DMS114 treated with DMSO at 0.1 percent for 48 hours (cell line): ENCODE measurements at regions not wholly inside any gene's neighbourhood (a gene's known extent, or its start where the extent isn't known, plus 50 kb on each side); places are given as distances from the start of the nearest gene placed in this dataset.
"Not testable (repeated sequence)": the region's sequence is repeated elsewhere in the genome, so short reads cannot be mapped to it uniquely, and the experiment has no call there.

Experiments
- DNase-seq: peaks from one replicate; lab custom pipeline; 2025; ENCODE audit not compliant: unreplicated experiment; lab: John Stamatoyannopoulos, UW

- DNase-seq, result not testable (repeated sequence)
Observed at GRCh38 chr3:89747541-89748278, 640.3 kb downstream of the EPHA3 start.

DNA sequence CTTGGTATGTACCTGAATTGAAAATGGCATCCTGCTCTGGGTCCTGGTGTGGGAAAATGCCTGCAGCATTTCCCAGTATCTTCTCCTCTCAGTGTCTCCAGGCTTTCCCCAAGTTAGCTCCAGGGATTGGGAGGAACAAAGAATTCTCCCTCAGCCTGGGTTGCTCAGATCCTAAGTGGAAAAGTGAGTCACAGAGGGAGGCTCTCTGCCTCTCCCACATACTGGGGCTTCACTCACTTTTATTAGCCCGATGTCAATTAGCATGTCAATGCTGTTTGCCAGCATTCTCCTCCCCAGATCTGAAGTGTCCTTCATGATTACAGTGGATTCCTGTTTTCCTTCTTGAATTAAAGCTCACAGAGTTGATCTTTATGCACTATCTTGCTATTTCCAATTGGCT lies 655.0 kb downstream of the EPHA3 start:
- DNase-seq, result no peak

DNA sequence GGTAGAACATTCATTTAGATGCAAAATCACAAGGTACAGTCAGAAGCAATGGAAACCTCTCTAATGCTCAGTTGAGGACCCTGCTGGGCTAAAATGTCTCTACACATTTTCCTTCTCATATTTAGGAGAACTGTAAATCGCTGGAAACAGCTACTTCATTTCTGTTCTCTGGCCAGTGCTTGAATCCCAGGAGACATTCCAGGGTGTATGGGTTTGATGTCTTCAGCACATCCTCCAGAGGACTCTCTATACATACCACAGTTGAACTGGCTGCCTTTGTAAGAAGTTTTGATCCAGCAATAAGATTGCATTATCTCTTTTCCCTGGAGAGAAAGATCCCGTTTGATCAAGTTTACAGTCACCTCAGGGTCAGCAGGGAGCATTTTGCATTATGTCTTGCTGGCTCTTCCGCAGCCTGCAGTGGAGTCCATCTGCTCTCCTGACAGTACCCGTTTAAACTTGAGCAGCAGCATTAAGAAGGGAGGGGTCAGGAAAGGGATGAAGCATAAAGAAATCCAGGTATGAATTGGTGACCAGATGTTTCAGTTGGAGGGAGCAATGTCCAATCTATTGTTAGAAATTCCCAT lies 676.0 kb downstream of the EPHA3 start:
- DNase-seq, result no peak

DNA sequence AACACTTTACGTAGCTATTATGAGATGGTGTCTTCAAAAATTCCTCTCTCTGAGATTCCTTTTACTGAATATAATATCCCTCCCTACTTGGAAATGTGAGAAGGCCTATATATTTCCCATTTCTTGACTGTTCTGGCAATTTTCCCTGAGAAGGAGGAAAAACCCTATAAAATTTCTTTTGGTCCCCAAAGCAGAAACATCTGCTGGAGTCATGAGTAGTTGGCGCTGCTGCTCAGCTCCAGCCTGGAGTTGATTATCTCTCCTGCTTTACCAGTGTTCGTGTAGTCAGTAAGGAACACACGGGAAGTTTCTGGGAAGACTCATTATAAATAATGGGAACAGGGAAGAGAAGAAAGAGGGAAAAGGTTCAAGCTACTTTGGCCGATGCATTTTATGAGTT lies 680.1 kb downstream of the EPHA3 start:
- no peak for DNase-seq

- DNase-seq, result no peak
Observed at GRCh38 chr3:89787979-89788378, 680.6 kb downstream of the EPHA3 start.

- no peak for DNase-seq
Observed at GRCh38 chr3:89795506-89795905, 688.1 kb downstream of the EPHA3 start.

GRCh38 chr3:89802881-89803280 lies 695.5 kb downstream of the EPHA3 start:
- DNase-seq, result no peak

- no peak for DNase-seq
Observed at GRCh38 chr3:89803711-89804110, 696.3 kb downstream of the EPHA3 start.

GRCh38 chr3:89806166-89806565 lies 698.7 kb downstream of the EPHA3 start:
- DNase-seq, result no peak

DNA sequence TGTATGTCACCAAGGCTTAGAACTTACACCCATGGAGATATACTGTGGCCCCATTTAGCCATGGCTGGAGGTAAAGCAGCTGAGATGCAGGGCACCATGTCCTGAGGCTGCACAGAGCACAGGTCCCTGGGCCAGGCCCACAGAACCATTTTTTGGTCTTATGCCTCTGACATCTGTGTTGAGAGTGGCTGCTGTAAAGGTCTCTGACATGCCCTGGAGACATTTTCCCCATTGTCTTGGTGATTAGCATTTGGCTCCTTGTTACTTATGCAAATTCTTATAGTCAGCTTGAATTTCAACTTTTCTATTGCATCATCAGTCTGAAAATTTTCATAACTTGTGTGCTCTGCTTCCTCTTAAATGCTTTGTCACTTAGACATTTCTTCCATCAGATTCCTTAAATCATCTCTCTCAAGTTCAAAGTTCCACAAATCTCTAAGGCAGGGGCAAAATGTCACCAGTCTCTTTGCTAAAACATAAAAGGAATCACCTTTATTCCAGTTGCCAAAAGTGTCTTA lies 701.3 kb downstream of the EPHA3 start:
- no peak for DNase-seq

- DNase-seq, result no peak
Observed at GRCh38 chr3:89813500-89813899, 706.1 kb downstream of the EPHA3 start.

DNA sequence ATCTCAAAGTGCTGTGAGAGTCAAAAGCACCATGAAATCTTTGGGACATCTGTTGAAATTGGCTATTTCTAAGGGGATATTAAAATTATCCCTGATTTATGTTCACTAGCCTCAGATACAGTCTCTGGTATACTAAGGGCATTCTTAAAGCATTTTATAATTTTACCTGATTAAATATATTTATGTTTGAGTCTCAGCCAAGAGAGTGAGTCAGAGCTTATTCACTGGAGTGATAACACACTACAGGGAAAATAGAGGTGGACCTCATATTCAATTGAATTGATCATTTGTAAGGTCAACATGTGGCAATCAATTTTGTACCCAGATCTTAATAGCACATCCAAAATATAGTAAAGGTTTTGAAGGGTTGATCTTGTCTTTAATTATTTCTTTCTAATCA lies 733.6 kb downstream of the EPHA3 start:
- no peak for DNase-seq

- no peak for DNase-seq
Observed at GRCh38 chr3:89845053-89845452, 737.6 kb downstream of the EPHA3 start.

- no peak for DNase-seq
Observed at GRCh38 chr3:89847955-89848354, 740.5 kb downstream of the EPHA3 start.

GRCh38 chr3:89851974-89852621 lies 744.7 kb downstream of the EPHA3 start:
- peak; percentile 7 for DNase-seq

- DNase-seq, result no peak
Observed at GRCh38 chr3:89859757-89860156, 752.3 kb downstream of the EPHA3 start.

- DNase-seq, result no peak
Observed at GRCh38 chr3:89867286-89867685, 759.9 kb downstream of the EPHA3 start.

GRCh38 chr3:89876116-89876515 lies 768.7 kb downstream of the EPHA3 start:
- no peak for DNase-seq

- DNase-seq, result no peak
Observed at GRCh38 chr3:89877230-89877629, 769.8 kb downstream of the EPHA3 start.

- no peak for DNase-seq
Observed at GRCh38 chr3:89889386-89889785, 782.0 kb downstream of the EPHA3 start.

- no peak for DNase-seq
Observed at GRCh38 chr3:89908711-89909213, 801.3 kb downstream of the EPHA3 start.

DNA sequence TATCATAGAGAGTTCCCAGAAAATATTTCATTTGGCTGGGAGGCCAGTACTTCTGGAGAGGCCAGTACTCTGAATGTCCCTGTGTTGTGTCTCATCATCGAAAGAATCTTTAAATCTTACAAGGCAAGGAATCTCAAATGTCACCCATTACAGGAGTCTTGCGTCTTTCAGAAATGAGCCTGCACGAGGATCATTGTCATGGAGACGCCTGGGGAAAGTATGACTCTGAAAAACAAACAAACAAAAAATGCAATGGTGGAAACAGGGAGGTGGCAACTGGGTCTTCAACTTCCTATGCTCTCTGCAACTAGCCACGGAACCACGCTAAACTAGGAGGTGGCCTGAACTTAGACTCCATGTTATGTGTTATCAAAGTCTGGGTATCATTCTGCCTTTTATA lies 804.6 kb downstream of the EPHA3 start:
- DNase-seq, result no peak
